GM21360 (cell line): ENCODE measurements at regions not wholly inside any gene's neighbourhood (a gene's known extent, or its start where the extent isn't known, plus 50 kb on each side); places are given as distances from the start of the nearest gene placed in this dataset.

ENCODE experiments used
- ATAC-seq: cut with Tn5 transposase; IDR thresholded peaks from one replicate; pipeline ENCODE4 v1.9.1; 2021; ENCODE audit warnings: mild to moderate bottlenecking, moderate library complexity; ENCODE audit not compliant: unreplicated experiment

- ATAC-seq = no peak
These were observed 603.8 kb upstream of the CA10 start for GRCh38 chr17:52762147-52762793.

GRCh38 chr17:52759864-52760263 is 601.4 kb upstream of the CA10 start:
- ATAC-seq = no peak

GRCh38 chr17:52758481-52758880 is 600.0 kb upstream of the CA10 start:
- ATAC-seq = no peak

GRCh38 chr17:52756746-52757145 is 598.2 kb upstream of the CA10 start:
- no peak for ATAC-seq

GRCh38 chr17:52754838-52755237 is 596.3 kb upstream of the CA10 start:
- ATAC-seq = no peak

GRCh38 chr17:52751051-52751450 is 592.5 kb upstream of the CA10 start:
- ATAC-seq = no peak

- ATAC-seq = no peak
These were observed 585.7 kb upstream of the CA10 start for GRCh38 chr17:52744179-52744578.

- no peak for ATAC-seq
These were observed 581.5 kb upstream of the CA10 start for GRCh38 chr17:52740006-52740405.

- no peak for ATAC-seq
These were observed 580.3 kb upstream of the CA10 start for GRCh38 chr17:52738791-52739190.

GRCh38 chr17:52737071-52737470 is 578.6 kb upstream of the CA10 start:
- no peak for ATAC-seq

- ATAC-seq = no peak
These were observed 574.3 kb upstream of the CA10 start for GRCh38 chr17:52732841-52733240.

GRCh38 chr17:52724578-52724977 is 566.1 kb upstream of the CA10 start:
- ATAC-seq = no peak

- ATAC-seq = no peak
These were observed 563.4 kb upstream of the CA10 start for GRCh38 chr17:52721910-52722309.

GRCh38 chr17:52710363-52710901 is 551.9 kb upstream of the CA10 start:
- no peak for ATAC-seq

GRCh38 chr17:52709724-52710123 is 551.2 kb upstream of the CA10 start:
- ATAC-seq = no peak

GRCh38 chr17:52696362-52696761 is 537.8 kb upstream of the CA10 start:
- ATAC-seq = no peak

GRCh38 chr17:52686140-52686539 is 527.6 kb upstream of the CA10 start:
- no peak for ATAC-seq

GRCh38 chr17:52681480-52681879 is 523.0 kb upstream of the CA10 start:
- no peak for ATAC-seq

- no peak for ATAC-seq
These were observed 519.7 kb upstream of the CA10 start for GRCh38 chr17:52678211-52678610.

GRCh38 chr17:52674686-52675085 is 516.2 kb upstream of the CA10 start:
- ATAC-seq = no peak

- no peak for ATAC-seq
These were observed 515.3 kb upstream of the CA10 start for GRCh38 chr17:52673791-52674190.

GRCh38 chr17:52666264-52666663 is 507.8 kb upstream of the CA10 start:
- no peak for ATAC-seq

GRCh38 chr17:52660692-52661091 is 502.2 kb upstream of the CA10 start:
- ATAC-seq = no peak
